NB4 (cell line): ENCODE measurements at regions not wholly inside any gene's neighbourhood (a gene's known extent, or its start where the extent isn't known, plus 50 kb on each side); places are given as distances from the start of the nearest gene placed in this dataset.

Source experiments
- CTCF ChIP-seq: IDR thresholded peaks from one replicate; pipeline ENCODE4 v1.5.1; 2012; ENCODE audit warnings: low read depth, low read length
- MYC ChIP-seq: IDR thresholded peaks from 2 replicates; pipeline ENCODE4 v1.6.1; 2011; ENCODE audit warnings: low read depth, low read length
- POLR2A ChIP-seq: IDR thresholded peaks from 2 replicates; pipeline ENCODE4 v1.6.1; 2011; ENCODE audit warnings: mild to moderate bottlenecking; ENCODE audit not compliant: insufficient read length; ENCODE audit errors: extremely low read depth
- TF ChIP-seq, protein P1 (sequence below): IDR thresholded peaks from 2 replicates; pipeline ENCODE4 v1.6.1; 2011; ENCODE audit warnings: low read depth, low read length

GRCh38 chr2:58971511-58972360 is 730.6 kb upstream of the FANCL start:
- TF ChIP-seq CTCF (no peak), POLR2A (no peak), MYC (no peak)
- TF ChIP-seq, protein P1, sequence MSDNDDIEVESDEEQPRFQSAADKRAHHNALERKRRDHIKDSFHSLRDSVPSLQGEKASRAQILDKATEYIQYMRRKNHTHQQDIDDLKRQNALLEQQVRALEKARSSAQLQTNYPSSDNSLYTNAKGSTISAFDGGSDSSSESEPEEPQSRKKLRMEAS = no peak
